Vagina (tissue), 2 donors: ENCODE measurements at regions not wholly inside any gene's neighbourhood (a gene's known extent, or its start where the extent isn't known, plus 50 kb on each side); places are given as distances from the start of the nearest gene placed in this dataset.
"Not testable (repeated sequence)": the region's sequence is repeated elsewhere in the genome, so short reads cannot be mapped to it uniquely, and the experiment has no call there.

ENCODE experiments used
- DNase-seq, 2 donors: peaks; one replicate each; pipeline ENCODE4 v3.0.0-alpha.2; 2017; ENCODE audit errors: extremely low spot score in 2 of 2
- H3K27ac ChIP-seq: fragments of 200-600 bp; sonication (generic); one replicate; pipeline ENCODE4 v1.5.1; 2019
- H3K27me3 ChIP-seq: fragments of 200-600 bp; sonication (generic); one replicate; pipeline ENCODE4 v1.5.1; 2019
- H3K36me3 ChIP-seq, 2 donors: fragments of 200-600 bp; sonication (generic); one replicate each; pipeline ENCODE4 v1.5.1; 2017 to 2019
- H3K4me1 ChIP-seq: fragments of 200-600 bp; sonication (generic); one replicate; pipeline ENCODE4 v1.5.1; 2019
- H3K4me3 ChIP-seq, 2 donors: fragments of 200-600 bp; sonication (generic); 1 replicate in 1 of 2; 2 replicates in 1 of 2; pipeline ENCODE4 v1.5.1; 2016 to 2019
- H3K9me3 ChIP-seq: fragments of 200-600 bp; sonication (generic); one replicate; pipeline ENCODE4 v1.5.1; 2019
- CTCF ChIP-seq, 3 experiments: fragments of 450-650 bp in 2 of 3; fragments of 200-600 bp in 1 of 3; sonication (generic) in 1 of 3; IDR thresholded peaks; one replicate each; pipeline ENCODE4 v1.5.1; 2017 to 2019; ENCODE audit warnings: antibody characterized with exemption in 3 of 3, mild to moderate bottlenecking in 2 of 3, moderate library complexity in 2 of 3
- POLR2A ChIP-seq, 2 donors: fragments of 450-650 bp; IDR thresholded peaks; one replicate each; pipeline ENCODE4 v1.6.1; 2017; ENCODE audit warnings: antibody characterized with exemption in 2 of 2, mild to moderate bottlenecking in 2 of 2, moderate library complexity in 2 of 2
- POLR2AphosphoS5 ChIP-seq, 2 donors: sonication (generic); formaldehyde crosslinking; IDR thresholded peaks; one replicate each; pipeline ENCODE4 v1.9.0; 2017; ENCODE audit warnings: antibody characterized with exemption in 2 of 2, mild to moderate bottlenecking in 2 of 2, low read depth in 1 of 2; ENCODE audit not compliant: insufficient read depth in 1 of 2
- intact Hi-C: fragments of 100-400 bp; cut with DNase I; formaldehyde crosslinking; loops from one replicate; pipeline ENCODE4 v1.15.1; 2023

DNA sequence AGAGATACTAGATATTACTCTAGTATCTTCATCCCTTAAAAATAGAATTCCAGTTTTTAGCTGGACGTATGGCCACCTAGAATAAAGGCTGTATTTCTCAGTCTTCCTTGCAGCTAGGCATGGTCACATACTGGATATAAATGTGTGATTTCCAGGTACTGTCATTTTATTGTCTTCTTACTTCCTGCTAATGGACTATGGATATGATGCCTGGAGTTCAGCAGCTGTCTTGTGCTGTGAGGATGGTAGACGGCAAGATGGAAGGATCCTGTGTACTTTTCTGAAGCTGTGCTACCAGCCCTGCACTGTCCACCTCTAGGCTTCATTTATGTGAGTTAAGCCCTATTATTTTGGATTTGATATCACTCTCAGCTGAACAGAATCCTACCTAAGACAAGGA is 83.4 kb downstream of the EBLN2 start:
- no peak for TF ChIP-seq POLR2AphosphoS5 (IDR thresholded peaks at IDR 0.05; ENCODE audit: insufficient read depth in 1 of 2, low read depth in 1 of 2)
- TF ChIP-seq CTCF (IDR thresholded peaks at IDR 0.05) = no peak
- TF ChIP-seq POLR2A (IDR thresholded peaks at IDR 0.05) = no peak
- Histone ChIP-seq H3K36me3 (no peaks in the 10 kb centered on the region), H3K27ac (no peak overlapping the region), H3K4me3 (no peak overlapping the region), H3K27me3 (no peaks in the 10 kb centered on the region), H3K4me1 (peaks cover 20% of the 10 kb centered on the region), H3K9me3 (no peaks in the 10 kb centered on the region)
- no peak for DNase-seq
- intact Hi-C loops = no loop called here

GRCh38 chr3:73147479-73147878 is 86.0 kb downstream of the EBLN2 start:
- H3K27ac ChIP-seq, H3K4me1 ChIP-seq, intact Hi-C loops, H3K36me3 ChIP-seq, DNase-seq, H3K4me3 ChIP-seq, H3K9me3 ChIP-seq, H3K27me3 ChIP-seq: not testable (repeated sequence)

GRCh38 chr3:73148206-73148605 is 86.7 kb downstream of the EBLN2 start:
- Histone ChIP-seq H3K27ac (no peak overlapping the region), H3K4me1 (peaks cover 5% of the 10 kb centered on the region), H3K36me3 (no peaks in the 10 kb centered on the region), H3K9me3 (no peaks in the 10 kb centered on the region), H3K27me3 (no peaks in the 10 kb centered on the region), H3K4me3 (no peak overlapping the region)
- no peak for TF ChIP-seq CTCF (IDR thresholded peaks at IDR 0.05)
- no peak for TF ChIP-seq POLR2AphosphoS5 (IDR thresholded peaks at IDR 0.05; ENCODE audit: insufficient read depth in 1 of 2, low read depth in 1 of 2)
- no peak for TF ChIP-seq POLR2A (IDR thresholded peaks at IDR 0.05)
- intact Hi-C loops = no loop called here
- DNase-seq = no peak

GRCh38 chr3:73148682-73149081 is 87.2 kb downstream of the EBLN2 start:
- Histone ChIP-seq H3K9me3 (no peaks in the 10 kb centered on the region), H3K4me3 (no peak overlapping the region), H3K36me3 (no peaks in the 10 kb centered on the region), H3K27ac (no peak overlapping the region), H3K27me3 (no peaks in the 10 kb centered on the region), H3K4me1 (peaks cover 5% of the 10 kb centered on the region)
- no peak for TF ChIP-seq POLR2AphosphoS5 (IDR thresholded peaks at IDR 0.05; ENCODE audit: insufficient read depth in 1 of 2, low read depth in 1 of 2)
- no peak for TF ChIP-seq CTCF (IDR thresholded peaks at IDR 0.05)
- no peak for TF ChIP-seq POLR2A (IDR thresholded peaks at IDR 0.05)
- no peak for DNase-seq
- intact Hi-C loops = no loop called here

GRCh38 chr3:73150369-73151130 is 89.1 kb downstream of the EBLN2 start:
- Histone ChIP-seq H3K4me3 (no peak overlapping the region), H3K9me3 (no peaks in the 10 kb centered on the region), H3K27ac (no peak overlapping the region), H3K36me3 (no peaks in the 10 kb centered on the region), H3K27me3 (no peaks in the 10 kb centered on the region), H3K4me1 (peaks cover 5% of the 10 kb centered on the region)
- DNase-seq = no peak
- no peak for TF ChIP-seq POLR2AphosphoS5 (IDR thresholded peaks at IDR 0.05; ENCODE audit: insufficient read depth in 1 of 2, low read depth in 1 of 2)
- no peak for TF ChIP-seq CTCF (IDR thresholded peaks at IDR 0.05)
- TF ChIP-seq POLR2A (IDR thresholded peaks at IDR 0.05) = no peak
- intact Hi-C loops = no loop called here

DNA sequence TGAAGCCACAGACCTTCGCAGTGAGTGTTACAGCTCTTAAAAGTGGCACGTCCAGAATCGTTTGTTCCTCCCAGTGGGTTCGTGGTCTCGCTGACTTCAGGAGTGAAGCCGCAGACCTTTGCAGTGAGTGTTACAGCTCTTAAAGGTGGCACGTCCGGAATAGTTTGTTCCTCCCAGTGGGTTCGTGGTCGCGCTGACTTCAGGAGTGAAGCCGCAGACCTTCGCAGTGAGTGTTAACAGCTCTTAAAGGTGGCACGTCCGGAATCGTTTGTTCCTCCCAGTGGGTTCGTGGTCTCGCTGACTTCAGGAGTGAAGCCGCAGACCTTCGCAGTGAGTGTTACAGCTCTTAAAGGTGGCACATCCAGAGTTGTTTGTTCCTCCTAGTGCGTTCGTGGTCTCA is 91.1 kb downstream of the EBLN2 start:
- not testable (repeated sequence) for DNase-seq

GRCh38 chr3:73153057-73153456 is 91.6 kb downstream of the EBLN2 start:
- H3K36me3 ChIP-seq, DNase-seq, H3K4me1 ChIP-seq, H3K4me3 ChIP-seq, H3K27ac ChIP-seq, H3K27me3 ChIP-seq, H3K9me3 ChIP-seq, intact Hi-C loops: not testable (repeated sequence)

More for the DNA sequence above, 91.1 kb downstream of the EBLN2 start:
- H3K4me3 ChIP-seq, H3K36me3 ChIP-seq, H3K27me3 ChIP-seq, H3K4me1 ChIP-seq, intact Hi-C loops, H3K27ac ChIP-seq, H3K9me3 ChIP-seq: not testable (repeated sequence)

DNA sequence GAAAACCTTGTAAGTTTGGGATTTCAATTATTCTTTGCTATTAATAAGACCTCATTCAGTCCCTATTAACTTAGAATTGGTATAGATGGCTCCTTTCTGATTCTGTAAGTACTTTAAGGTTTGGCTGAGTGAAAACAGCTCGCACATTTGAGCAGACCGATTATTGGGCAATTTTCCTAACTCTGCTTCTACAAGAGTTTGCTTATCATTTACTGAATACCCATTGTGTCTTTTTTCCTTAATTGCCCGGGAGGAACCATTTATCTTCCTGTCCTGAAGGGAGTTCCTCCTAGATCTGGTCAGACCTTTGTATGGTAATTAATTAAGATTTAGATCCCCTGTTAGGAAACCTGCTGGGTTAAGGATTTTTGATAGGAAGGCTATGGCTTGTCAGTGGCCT is 92.8 kb downstream of the EBLN2 start:
- H3K9me3 ChIP-seq, H3K27me3 ChIP-seq, intact Hi-C loops, DNase-seq, H3K4me3 ChIP-seq, H3K27ac ChIP-seq, H3K4me1 ChIP-seq, H3K36me3 ChIP-seq: not testable (repeated sequence)

DNA sequence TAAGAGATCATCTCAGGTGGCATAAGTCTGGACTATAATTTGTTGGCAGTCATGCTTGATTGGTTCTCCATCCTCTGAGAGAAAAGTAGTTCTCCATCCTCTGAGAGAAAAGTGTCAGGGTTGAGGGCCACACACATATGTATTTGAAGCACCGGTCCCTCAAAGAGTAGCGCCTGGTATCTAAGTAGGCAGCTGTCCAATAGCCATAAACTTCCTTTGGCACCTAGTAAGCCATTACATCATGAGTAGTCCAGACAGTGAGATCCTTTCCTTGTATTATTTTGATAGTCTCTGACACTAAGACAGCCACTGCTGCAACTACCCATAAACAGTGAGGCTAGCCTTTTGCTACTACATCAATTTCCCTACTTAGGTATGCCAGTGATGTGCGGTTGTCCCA is 94.0 kb downstream of the EBLN2 start:
- H3K27me3 ChIP-seq, H3K4me1 ChIP-seq, intact Hi-C loops, H3K27ac ChIP-seq, H3K9me3 ChIP-seq, H3K36me3 ChIP-seq, H3K4me3 ChIP-seq, DNase-seq: not testable (repeated sequence)
